A549 (cell line): ENCODE measurements at regions not wholly inside any gene's neighbourhood (a gene's known extent, or its start where the extent isn't known, plus 50 kb on each side); places are given as distances from the start of the nearest gene placed in this dataset.

Source experiments
- ATAC-seq, 2 experiments: fragments of 200-7000 bp in 1 of 2; fragments of >200 bp in 1 of 2; cut with Nextera tagmentation in 1 of 2; cut with Tn5 transposase in 1 of 2; 3 replicates each; pipeline versions ENCODE4 v1.8.0 to v1.9.1; 2018 to 2020; ENCODE audit warnings: mild to moderate bottlenecking in 1 of 2, moderate library complexity in 1 of 2
- CTCF ChIA-PET: fragments of 300-600 bp; sonication (Branson Sonifier 250); formaldehyde crosslinking; extraction: SDS; loops from one replicate; lab custom pipeline; 2021; ENCODE audit warnings: antibody characterized with exemption, inconsistent platforms; lab: Yijun Ruan, JAX
- POLR2A ChIA-PET: fragments of 350-600 bp; formaldehyde crosslinking; extraction: SDS; loops from one replicate; lab custom pipeline; 2021; ENCODE audit warnings: antibody characterized with exemption, inconsistent platforms; lab: Yijun Ruan, JAX
- DNase-seq, 2 experiments: peaks; one replicate each; pipeline versions ENCODE4 v3.0.0 to v3.0.0-alpha.2; 2011 to 2016; ENCODE audit warnings: low read depth in 1 of 2, low spot score in 1 of 2
- FAIRE-seq: peaks from 2 replicates; lab custom pipeline; 2011; peaks lifted over from hg19 to GRCh38; lab: Jason Lieb, UNC
- H3K27ac ChIP-seq, 2 experiments: fragments of >200 bp; sonication (Bioruptor Twin); formaldehyde crosslinking; 3 replicates each; pipeline ENCODE4 v1.5.1; 2016 to 2017
- H3K4me1 ChIP-seq: fragments of >200 bp; sonication (Bioruptor Twin); formaldehyde crosslinking; 3 replicates; pipeline ENCODE4 v1.6.1; 2016
- H3K4me2 ChIP-seq: fragments of >200 bp; sonication (Bioruptor Twin); formaldehyde crosslinking; 3 replicates; pipeline ENCODE4 v1.6.1; 2016
- H3K4me3 ChIP-seq: fragments of >200 bp; sonication (Bioruptor Twin); formaldehyde crosslinking; 3 replicates; pipeline ENCODE4 v1.5.1; 2016
- H3K9me3 ChIP-seq: fragments of >200 bp; sonication (Bioruptor Twin); formaldehyde crosslinking; 3 replicates; pipeline ENCODE4 v1.6.1; 2016
- CBX8 ChIP-seq: fragments of 200-600 bp; sonication (generic); IDR thresholded peaks from 2 replicates; pipeline ENCODE4 v1.6.1; 2016
- CHD4 ChIP-seq: fragments of 200-600 bp; sonication (generic); IDR thresholded peaks from 2 replicates; pipeline ENCODE4 v1.6.1; 2016; ENCODE audit warnings: antibody characterized with exemption, mild to moderate bottlenecking, borderline replicate concordance
- EHF ChIP-seq: fragments of 250-450 bp; sonication (Bioruptor Pico); IDR thresholded peaks from 2 replicates; pipeline ENCODE4 v1.5.0; 2020; ENCODE audit warnings: mild to moderate bottlenecking
- FOSB ChIP-seq: fragments of 250-450 bp; sonication (Bioruptor Pico); IDR thresholded peaks from 2 replicates; pipeline ENCODE4 v1.5.0; 2020; ENCODE audit warnings: mild to moderate bottlenecking, moderate library complexity
- FOXS1 ChIP-seq: fragments of 250-450 bp; sonication (Bioruptor Pico); IDR thresholded peaks from 2 replicates; pipeline ENCODE4 v1.5.0; 2020; ENCODE audit warnings: mild to moderate bottlenecking, moderate library complexity
- HDAC2 ChIP-seq: fragments of 200-600 bp; sonication (generic); IDR thresholded peaks from 2 replicates; pipeline ENCODE4 v1.6.1; 2016
- HEYL ChIP-seq: fragments of 250-450 bp; sonication (Bioruptor Pico); IDR thresholded peaks from 2 replicates; pipeline ENCODE4 v1.8.0; 2021; ENCODE audit warnings: mild to moderate bottlenecking, moderate library complexity
- HOXA7 ChIP-seq: fragments of 250-450 bp; sonication (Bioruptor Pico); IDR thresholded peaks from 2 replicates; pipeline ENCODE4 v1.5.0; 2020; ENCODE audit warnings: mild to moderate bottlenecking, moderate library complexity
- HOXB13 ChIP-seq: fragments of 250-450 bp; sonication (Bioruptor Pico); IDR thresholded peaks from 2 replicates; pipeline ENCODE4 v1.5.0; 2020; ENCODE audit warnings: low read depth, mild to moderate bottlenecking, moderate library complexity
- HOXB5 ChIP-seq: fragments of 250-450 bp; sonication (Bioruptor Pico); IDR thresholded peaks from 2 replicates; pipeline ENCODE4 v1.5.0; 2020; ENCODE audit warnings: mild to moderate bottlenecking, moderate library complexity
- JUN ChIP-seq, 2 experiments: fragments of >200 bp; sonication (Bioruptor Twin); formaldehyde crosslinking; IDR thresholded peaks; 2 replicates in 1 of 2; 3 replicates in 1 of 2; pipeline ENCODE4 v1.6.1; 2016 to 2017
- JUNB ChIP-seq: fragments of >200 bp; sonication (Bioruptor Twin); formaldehyde crosslinking; IDR thresholded peaks from 2 replicates; pipeline ENCODE4 v1.6.1; 2016
- KDM1A ChIP-seq: fragments of 200-600 bp; sonication (generic); IDR thresholded peaks from 2 replicates; pipeline ENCODE4 v1.6.1; 2016; ENCODE audit warnings: low read depth, mild to moderate bottlenecking
- KDM5A ChIP-seq: fragments of 200-600 bp; sonication (generic); IDR thresholded peaks from 2 replicates; pipeline ENCODE4 v1.6.1; 2016; ENCODE audit warnings: antibody characterized with exemption, mild to moderate bottlenecking
- MAZ ChIP-seq: fragments of 150-350 bp; IDR thresholded peaks from 2 replicates; pipeline ENCODE4 v1.6.1; 2014; ENCODE audit warnings: antibody characterized with exemption, low read depth, low read length, borderline replicate concordance
- NFE2L2 ChIP-seq: fragments of 150-350 bp; conservative IDR thresholded peaks from 2 replicates; pipeline ENCODE4 v1.6.1; 2014; ENCODE audit warnings: low read length
- NR3C1 ChIP-seq: fragments of >200 bp; sonication (Bioruptor Twin); formaldehyde crosslinking; IDR thresholded peaks from 3 replicates; pipeline ENCODE4 v1.6.1; 2017
- PHF8 ChIP-seq: fragments of 200-600 bp; sonication (generic); IDR thresholded peaks from 2 replicates; pipeline ENCODE4 v1.6.1; 2016; ENCODE audit warnings: low read depth, mild to moderate bottlenecking, antibody characterized with exemption, moderate library complexity, borderline replicate concordance
- POLR2A ChIP-seq: IDR thresholded peaks from 2 replicates; pipeline ENCODE4 v1.6.1; 2012; ENCODE audit warnings: mild to moderate bottlenecking, low read length
- POLR2AphosphoS2 ChIP-seq: conservative IDR thresholded peaks from 2 replicates; pipeline ENCODE4 v1.6.1; 2012; ENCODE audit warnings: low read length, improper control_type of control experiment, inconsistent platforms
- RAD21 ChIP-seq, 2 experiments: fragments of >200 bp in 1 of 2; sonication (Bioruptor Twin) in 1 of 2; formaldehyde crosslinking in 1 of 2; IDR thresholded peaks in 1 of 2; conservative IDR thresholded peaks in 1 of 2; 2 replicates in 1 of 2; 3 replicates in 1 of 2; pipeline ENCODE4 v1.6.1; 2012 to 2018; ENCODE audit warnings: inconsistent platforms in 1 of 2
- RCOR1 ChIP-seq: fragments of 150-350 bp; IDR thresholded peaks from 2 replicates; pipeline ENCODE4 v1.6.1; 2014; ENCODE audit warnings: antibody characterized with exemption, low read length, low read depth
- RFX5 ChIP-seq: fragments of 450-650 bp; IDR thresholded peaks from 2 replicates; pipeline ENCODE4 v1.7.1; 2014; ENCODE audit warnings: antibody characterized with exemption, mild to moderate bottlenecking, moderate library complexity
- TFCP2L1 ChIP-seq: fragments of 250-450 bp; sonication (Bioruptor Pico); IDR thresholded peaks from 2 replicates; pipeline ENCODE4 v1.5.0; 2021; ENCODE audit warnings: mild to moderate bottlenecking
- ZFP36 ChIP-seq: fragments of 450-650 bp; IDR thresholded peaks from 2 replicates; pipeline ENCODE4 v1.6.1; 2014; ENCODE audit warnings: borderline replicate concordance; ENCODE audit not compliant: partially characterized antibody
- WGBS: methylation state at CpG from one replicate; pipeline ENCODE4 v1.1.6; 2017; ENCODE audit errors: missing lambda C conversion rate; 5-methylcytosine and 5-hydroxymethylcytosine counted together
- TF ChIP-seq, protein P1 (sequence below): fragments of 150-350 bp; IDR thresholded peaks from 2 replicates; pipeline ENCODE4 v1.6.1; 2014; ENCODE audit warnings: low read depth, mild to moderate bottlenecking, low read length
- TF ChIP-seq, protein P2 (sequence below): fragments of 200-600 bp; sonication (generic); IDR thresholded peaks from 2 replicates; pipeline ENCODE4 v1.6.1; 2016; ENCODE audit warnings: antibody characterized with exemption, mild to moderate bottlenecking, moderate library complexity

- DNase-seq (no peak), FAIRE-seq (no peak), ATAC-seq (no peak)
- TF ChIP-seq NFE2L2 (no peak), TFCP2L1 (CRISPR knock-in tag) (no peak), POLR2A (no peak), POLR2AphosphoS2 (no peak), RCOR1 (no peak), HDAC2 (no peak), RFX5 (no peak), KDM1A (no peak), FOSB (no peak), RAD21 (conservative IDR thresholded peaks at IDR 0.05 in 1 of 2, IDR thresholded peaks at IDR 0.05 in 1 of 2) (no peak), JUN (IDR thresholded peaks at IDR 0.05) (no peak), HOXA7 (CRISPR knock-in tag) (no peak), EHF (CRISPR knock-in tag) (no peak), ZFP36 (no peak), PHF8 (no peak), NR3C1 (no peak), HOXB5 (CRISPR knock-in tag) (no peak), KDM5A (no peak)
- TF ChIP-seq, protein P1, sequence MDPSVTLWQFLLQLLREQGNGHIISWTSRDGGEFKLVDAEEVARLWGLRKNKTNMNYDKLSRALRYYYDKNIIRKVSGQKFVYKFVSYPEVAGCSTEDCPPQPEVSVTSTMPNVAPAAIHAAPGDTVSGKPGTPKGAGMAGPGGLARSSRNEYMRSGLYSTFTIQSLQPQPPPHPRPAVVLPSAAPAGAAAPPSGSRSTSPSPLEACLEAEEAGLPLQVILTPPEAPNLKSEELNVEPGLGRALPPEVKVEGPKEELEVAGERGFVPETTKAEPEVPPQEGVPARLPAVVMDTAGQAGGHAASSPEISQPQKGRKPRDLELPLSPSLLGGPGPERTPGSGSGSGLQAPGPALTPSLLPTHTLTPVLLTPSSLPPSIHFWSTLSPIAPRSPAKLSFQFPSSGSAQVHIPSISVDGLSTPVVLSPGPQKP, result no peak
- TF ChIP-seq, protein P2, sequence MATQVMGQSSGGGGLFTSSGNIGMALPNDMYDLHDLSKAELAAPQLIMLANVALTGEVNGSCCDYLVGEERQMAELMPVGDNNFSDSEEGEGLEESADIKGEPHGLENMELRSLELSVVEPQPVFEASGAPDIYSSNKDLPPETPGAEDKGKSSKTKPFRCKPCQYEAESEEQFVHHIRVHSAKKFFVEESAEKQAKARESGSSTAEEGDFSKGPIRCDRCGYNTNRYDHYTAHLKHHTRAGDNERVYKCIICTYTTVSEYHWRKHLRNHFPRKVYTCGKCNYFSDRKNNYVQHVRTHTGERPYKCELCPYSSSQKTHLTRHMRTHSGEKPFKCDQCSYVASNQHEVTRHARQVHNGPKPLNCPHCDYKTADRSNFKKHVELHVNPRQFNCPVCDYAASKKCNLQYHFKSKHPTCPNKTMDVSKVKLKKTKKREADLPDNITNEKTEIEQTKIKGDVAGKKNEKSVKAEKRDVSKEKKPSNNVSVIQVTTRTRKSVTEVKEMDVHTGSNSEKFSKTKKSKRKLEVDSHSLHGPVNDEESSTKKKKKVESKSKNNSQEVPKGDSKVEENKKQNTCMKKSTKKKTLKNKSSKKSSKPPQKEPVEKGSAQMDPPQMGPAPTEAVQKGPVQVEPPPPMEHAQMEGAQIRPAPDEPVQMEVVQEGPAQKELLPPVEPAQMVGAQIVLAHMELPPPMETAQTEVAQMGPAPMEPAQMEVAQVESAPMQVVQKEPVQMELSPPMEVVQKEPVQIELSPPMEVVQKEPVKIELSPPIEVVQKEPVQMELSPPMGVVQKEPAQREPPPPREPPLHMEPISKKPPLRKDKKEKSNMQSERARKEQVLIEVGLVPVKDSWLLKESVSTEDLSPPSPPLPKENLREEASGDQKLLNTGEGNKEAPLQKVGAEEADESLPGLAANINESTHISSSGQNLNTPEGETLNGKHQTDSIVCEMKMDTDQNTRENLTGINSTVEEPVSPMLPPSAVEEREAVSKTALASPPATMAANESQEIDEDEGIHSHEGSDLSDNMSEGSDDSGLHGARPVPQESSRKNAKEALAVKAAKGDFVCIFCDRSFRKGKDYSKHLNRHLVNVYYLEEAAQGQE, result no peak
- Histone ChIP-seq H3K27ac (no peak overlapping the region), H3K4me1 (no peaks in the 10 kb centered on the region), H3K9me3 (no peaks in the 10 kb centered on the region), H3K4me3 (no peak overlapping the region), H3K4me2 (no peak overlapping the region)
- WGBS, result 46% methylated on average over 2 of the region's 2 CpGs
- ChIA-PET CTCF (no interaction called here), POLR2A (no interaction called here)
Measured at GRCh38 chr16:13519871-13520270, 400.1 kb upstream of the ERCC4 start.

- CTCF ChIA-PET, result interaction anchor here (0.6 kb wide), 1 partner anchor 1872 kb away, joined by 5 read pairs; no protein-coding TSS in a partner anchor
- Histone ChIP-seq H3K4me2 (no peak overlapping the region), H3K9me3 (no peaks in the 10 kb centered on the region), H3K27ac (no peak overlapping the region), H3K4me3 (no peak overlapping the region), H3K4me1 (no peaks in the 10 kb centered on the region)
- POLR2A ChIA-PET, result no interaction called here
- no peak for DNase-seq
- 2% methylated on average over 2 of the region's 2 CpGs for WGBS
- no peak for ATAC-seq
- TF ChIP-seq CHD4 (no peak), TFCP2L1 (CRISPR knock-in tag) (no peak), FOXS1 (CRISPR knock-in tag) (no peak), CBX8 (no peak), NFE2L2 (no peak), RFX5 (no peak), JUNB (no peak), HDAC2 (no peak), MAZ (no peak), NR3C1 (no peak), HOXB13 (no peak), HEYL (no peak)
- TF ChIP-seq, all 56 proteins: peak for 0
- no peak for FAIRE-seq
Measured at GRCh38 chr16:13521356-13521755, 398.6 kb upstream of the ERCC4 start.
